H1 (cell line): ENCODE measurements at regions not wholly inside any gene's neighbourhood (a gene's known extent, or its start where the extent isn't known, plus 50 kb on each side); places are given as distances from the start of the nearest gene placed in this dataset.

Source experiments
- ATF3 ChIP-seq: IDR thresholded peaks from 2 replicates; pipeline ENCODE4 v1.6.1; 2011; ENCODE audit warnings: low read depth, mild to moderate bottlenecking, low read length; ENCODE audit not compliant: insufficient read depth
- CBX5 ChIP-seq: fragments of 300-800, 300-1000 bp; sonication (generic); IDR thresholded peaks from 2 replicates; pipeline ENCODE4 v1.7.1; 2016; ENCODE audit warnings: antibody characterized with exemption, low read length, low read depth
- GABPA ChIP-seq: IDR thresholded peaks from 2 replicates; pipeline ENCODE4 v1.6.1; 2011; ENCODE audit warnings: mild to moderate bottlenecking, low read length, moderate library complexity, borderline replicate concordance; ENCODE audit not compliant: insufficient read depth
- HDAC2 ChIP-seq, 2 experiments: fragments of 300-600 bp in 1 of 2; sonication (generic) in 1 of 2; IDR thresholded peaks; 2 replicates each; pipeline ENCODE4 v1.6.1; 2011 to 2012; ENCODE audit warnings: low read depth in 2 of 2, low read length in 2 of 2, mild to moderate bottlenecking in 2 of 2, moderate library complexity in 2 of 2, borderline replicate concordance in 1 of 2, inconsistent platforms in 1 of 2
- KDM5A ChIP-seq: fragments of 200-600 bp; IDR thresholded peaks from 2 replicates; pipeline ENCODE4 v1.7.1; 2012; ENCODE audit warnings: mild to moderate bottlenecking, low read length, inconsistent platforms, mixed read lengths
- POLR2A ChIP-seq, 2 experiments: IDR thresholded peaks; 1 replicate in 1 of 2; 2 replicates in 1 of 2; pipeline ENCODE4 v1.6.1; 2011; ENCODE audit warnings: low read depth in 2 of 2, low read length in 2 of 2, mild to moderate bottlenecking in 2 of 2; ENCODE audit errors: control extremely low read depth in 1 of 2
- POLR2AphosphoS5 ChIP-seq: IDR thresholded peaks from 2 replicates; pipeline ENCODE4 v1.6.1; 2011; ENCODE audit warnings: low read depth, low read length
- RAD21 ChIP-seq, 2 experiments: IDR thresholded peaks in 1 of 2; conservative IDR thresholded peaks in 1 of 2; 2 replicates each; pipeline ENCODE4 v1.6.1; 2011; ENCODE audit warnings: low read depth in 2 of 2, low read length in 2 of 2, improper control_type of control experiment in 1 of 2, inconsistent platforms in 1 of 2, mild to moderate bottlenecking in 1 of 2, moderate library complexity in 1 of 2
- SIX5 ChIP-seq: IDR thresholded peaks from 2 replicates; pipeline ENCODE4 v1.6.1; 2011; ENCODE audit warnings: mild to moderate bottlenecking, low read depth, low read length
- TF ChIP-seq, protein P1 (sequence below), 3 experiments: IDR thresholded peaks; 1 replicate in 2 of 3; 2 replicates in 1 of 3; pipeline versions ENCODE4 v1.5.1 to v1.6.1; 2011; ENCODE audit warnings: low read length in 3 of 3, mild to moderate bottlenecking in 3 of 3, inconsistent platforms in 2 of 3, low read depth in 1 of 3, moderate library complexity in 1 of 3; ENCODE audit not compliant: insufficient read depth in 1 of 3; ENCODE audit errors: control extremely low read depth in 1 of 3

DNA sequence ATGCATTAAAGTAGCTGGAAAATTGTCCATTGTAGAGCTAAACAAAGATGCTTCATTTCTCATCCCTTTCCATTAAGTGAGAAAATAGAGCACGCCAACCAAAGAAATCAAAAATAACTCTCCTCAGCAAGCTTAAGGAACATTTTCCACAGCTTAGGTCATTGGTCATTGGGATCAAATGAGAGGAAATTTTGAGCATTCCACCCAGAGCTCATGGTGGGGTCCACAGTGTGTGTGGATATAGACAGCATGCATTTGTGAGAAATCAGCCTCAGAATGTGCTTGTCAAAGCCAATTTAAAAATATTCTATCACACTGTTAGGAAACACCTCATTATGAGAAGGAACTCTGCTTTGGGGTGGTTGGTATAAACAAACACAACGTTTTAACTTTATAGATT is 97.2 kb downstream of the HDGFL1 start:
- no peak for TF ChIP-seq SIX5
- no peak for TF ChIP-seq CBX5
- TF ChIP-seq KDM5A, result no peak
- no peak for TF ChIP-seq POLR2A (IDR thresholded peaks at IDR 0.05; ENCODE audit: control extremely low read depth in 1 of 2, low read depth in 2 of 2, low read length in 2 of 2)
- TF ChIP-seq, protein P1, sequence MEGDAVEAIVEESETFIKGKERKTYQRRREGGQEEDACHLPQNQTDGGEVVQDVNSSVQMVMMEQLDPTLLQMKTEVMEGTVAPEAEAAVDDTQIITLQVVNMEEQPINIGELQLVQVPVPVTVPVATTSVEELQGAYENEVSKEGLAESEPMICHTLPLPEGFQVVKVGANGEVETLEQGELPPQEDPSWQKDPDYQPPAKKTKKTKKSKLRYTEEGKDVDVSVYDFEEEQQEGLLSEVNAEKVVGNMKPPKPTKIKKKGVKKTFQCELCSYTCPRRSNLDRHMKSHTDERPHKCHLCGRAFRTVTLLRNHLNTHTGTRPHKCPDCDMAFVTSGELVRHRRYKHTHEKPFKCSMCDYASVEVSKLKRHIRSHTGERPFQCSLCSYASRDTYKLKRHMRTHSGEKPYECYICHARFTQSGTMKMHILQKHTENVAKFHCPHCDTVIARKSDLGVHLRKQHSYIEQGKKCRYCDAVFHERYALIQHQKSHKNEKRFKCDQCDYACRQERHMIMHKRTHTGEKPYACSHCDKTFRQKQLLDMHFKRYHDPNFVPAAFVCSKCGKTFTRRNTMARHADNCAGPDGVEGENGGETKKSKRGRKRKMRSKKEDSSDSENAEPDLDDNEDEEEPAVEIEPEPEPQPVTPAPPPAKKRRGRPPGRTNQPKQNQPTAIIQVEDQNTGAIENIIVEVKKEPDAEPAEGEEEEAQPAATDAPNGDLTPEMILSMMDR (IDR thresholded peaks at IDR 0.05; ENCODE audit: control extremely low read depth in 1 of 3, insufficient read depth in 1 of 3, low read depth in 1 of 3, low read length in 3 of 3), result no peak
- TF ChIP-seq POLR2AphosphoS5, result no peak
- TF ChIP-seq GABPA, result no peak
- no peak for TF ChIP-seq RAD21 (IDR thresholded peaks at IDR 0.05 in 1 of 2, conservative IDR thresholded peaks at IDR 0.05 in 1 of 2; ENCODE audit: low read depth in 2 of 2, low read length in 2 of 2)
- no peak for TF ChIP-seq ATF3
- TF ChIP-seq HDAC2 (IDR thresholded peaks at IDR 0.05; ENCODE audit: borderline replicate concordance in 1 of 2, low read depth in 2 of 2, low read length in 2 of 2), result no peak
